BLaER1 treated with 17β-estradiol and CSF1 and Interleukin-3, amounts not matched to agents 10 nM and 100 nM (cell line): ENCODE measurements at regions not wholly inside any gene's neighbourhood (a gene's known extent, or its start where the extent isn't known, plus 50 kb on each side); places are given as distances from the start of the nearest gene placed in this dataset.
"Not testable (repeated sequence)": the region's sequence is repeated elsewhere in the genome, so short reads cannot be mapped to it uniquely, and the experiment has no call there.

ENCODE experiments used
- H3K27ac ChIP-seq, 11 experiments: shearing (Covaris generic); formaldehyde crosslinking; 2 replicates each; pipeline ENCODE4 v1.8.1; 2022
- H3K27me3 ChIP-seq, 11 experiments: shearing (Covaris generic); formaldehyde crosslinking; 2 replicates each; pipeline ENCODE4 v1.8.1; 2022
- H3K36me3 ChIP-seq, 11 experiments: shearing (Covaris generic); formaldehyde crosslinking; 2 replicates each; pipeline ENCODE4 v1.8.1; 2022
- H3K4me1 ChIP-seq, 10 experiments: shearing (Covaris generic); formaldehyde crosslinking; 2 replicates each; pipeline ENCODE4 v1.8.1; 2022
- H3K4me2 ChIP-seq, 11 experiments: shearing (Covaris generic); formaldehyde crosslinking; 2 replicates each; pipeline ENCODE4 v1.8.1; 2022
- H3K4me3 ChIP-seq, 10 experiments: shearing (Covaris generic); formaldehyde crosslinking; 2 replicates each; pipeline ENCODE4 v1.8.1; 2022
- H3K9ac ChIP-seq, 11 experiments: shearing (Covaris generic); formaldehyde crosslinking; 2 replicates each; pipeline ENCODE4 v1.8.1; 2022
- H3K9me3 ChIP-seq, 11 experiments: shearing (Covaris generic); formaldehyde crosslinking; replicated peaks in 1 of 11; 2 replicates each; pipeline ENCODE4 v1.8.1; 2022
- H4K20me1 ChIP-seq, 11 experiments: shearing (Covaris generic); formaldehyde crosslinking; 2 replicates each; pipeline ENCODE4 v1.8.1; 2022
- Cebpa-rat ChIP-seq, 11 experiments: shearing (Covaris generic); IDR thresholded peaks; 2 replicates each; pipeline ENCODE4 v1.8.1; 2022

DNA sequence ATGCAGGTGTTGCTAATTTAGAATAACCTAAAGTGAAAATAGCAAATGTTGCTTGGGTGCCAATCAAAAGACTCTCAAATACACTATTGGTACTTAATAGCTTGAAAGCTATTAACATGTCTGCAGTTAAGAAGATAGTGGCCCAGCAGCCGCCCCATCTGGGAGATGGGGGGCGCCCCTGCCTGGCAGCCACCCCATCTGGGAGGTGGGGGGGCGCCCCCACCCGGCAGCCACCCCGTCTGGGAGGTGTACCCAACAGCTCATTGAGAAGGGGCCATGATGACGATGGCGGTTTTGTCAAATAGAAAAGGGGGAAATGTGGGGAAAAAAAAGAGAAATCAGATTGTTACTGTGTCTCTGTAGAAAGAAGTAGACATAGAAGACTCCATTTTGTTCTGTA is 923.1 kb upstream of the MDGA2 start:
- H4K20me1 ChIP-seq = no peaks in the 10 kb centered on the region
- H3K27me3 ChIP-seq = no peaks in the 10 kb centered on the region
- H3K36me3 ChIP-seq = no peaks in the 10 kb centered on the region
- no peak for TF ChIP-seq Cebpa-rat (IDR thresholded peaks at IDR 0.05)
- H3K9me3 ChIP-seq = no peaks in the 10 kb centered on the region
- H3K27ac ChIP-seq = no peak overlapping the region
- H3K9ac ChIP-seq = no peak overlapping the region
- no peaks in the 10 kb centered on the region for H3K4me1 ChIP-seq
- no peak overlapping the region for H3K4me3 ChIP-seq
- no peak overlapping the region for H3K4me2 ChIP-seq

DNA sequence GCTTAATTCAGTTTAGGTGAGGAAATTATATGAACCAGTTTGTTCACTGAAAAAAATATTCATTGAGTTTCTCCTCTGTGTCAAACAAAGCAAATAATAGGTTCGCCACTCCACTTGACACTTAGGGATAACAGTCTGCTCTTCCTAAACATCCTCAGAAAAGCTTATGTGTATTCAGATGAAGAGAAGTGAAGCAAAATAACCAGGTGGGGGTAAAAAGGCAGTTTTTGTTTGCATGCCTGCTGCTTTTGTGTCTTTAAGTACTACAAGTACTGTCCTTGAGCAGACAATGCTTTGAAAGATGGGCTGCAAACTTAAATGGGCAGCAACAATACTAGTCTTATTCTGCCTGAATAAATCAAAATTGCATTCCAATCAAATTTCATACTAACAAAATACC is 910.7 kb upstream of the MDGA2 start:
- no peaks in the 10 kb centered on the region for H4K20me1 ChIP-seq
- no peak overlapping the region for H3K4me2 ChIP-seq
- H3K9ac ChIP-seq = no peak overlapping the region
- no peak overlapping the region for H3K27ac ChIP-seq
- peaks cover 0 to 8% (median 0%) of the 10 kb centered on the region in 10 experiments; a peak in 1 of 20 replicates for H3K4me1 ChIP-seq
- no peaks in the 10 kb centered on the region for H3K36me3 ChIP-seq
- TF ChIP-seq Cebpa-rat (IDR thresholded peaks at IDR 0.05) = no peak
- no peak overlapping the region for H3K4me3 ChIP-seq
- H3K27me3 ChIP-seq = no peaks in the 10 kb centered on the region
- no peaks in the 10 kb centered on the region for H3K9me3 ChIP-seq

DNA sequence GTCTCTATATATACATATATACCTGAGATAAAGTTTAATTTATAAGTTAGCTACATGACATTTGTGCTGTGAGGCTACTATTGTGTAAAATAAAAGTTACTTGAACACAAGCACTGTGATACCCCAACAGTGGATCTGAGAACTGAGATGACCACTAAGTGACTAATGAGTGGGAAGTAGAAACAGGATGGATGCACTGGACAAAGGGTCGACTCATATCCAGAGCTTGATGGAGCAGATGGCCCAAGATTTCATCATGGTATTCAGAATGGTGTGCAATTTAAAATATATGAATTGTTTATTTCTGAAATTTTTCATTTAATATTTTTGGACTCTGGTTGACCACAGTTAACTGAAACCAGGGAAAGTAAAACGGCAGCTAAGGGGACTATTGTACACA is 908.6 kb upstream of the MDGA2 start:
- H3K4me3 ChIP-seq = no peak overlapping the region
- no peak overlapping the region for H3K9ac ChIP-seq
- H3K36me3 ChIP-seq = no peaks in the 10 kb centered on the region
- no peaks in the 10 kb centered on the region for H3K27me3 ChIP-seq
- TF ChIP-seq Cebpa-rat (IDR thresholded peaks at IDR 0.05) = no peak
- no peak overlapping the region for H3K4me2 ChIP-seq
- H3K9me3 ChIP-seq = no peaks in the 10 kb centered on the region
- no peaks in the 10 kb centered on the region for H4K20me1 ChIP-seq
- H3K4me1 ChIP-seq = peaks cover 0 to 8% (median 0%) of the 10 kb centered on the region in 10 experiments; a peak in 1 of 20 replicates
- 0 out of 22 replicates have a peak overlapping the region, but pooled peaks of 1 of the 11 experiments have one; percentile 30 for H3K27ac ChIP-seq

DNA sequence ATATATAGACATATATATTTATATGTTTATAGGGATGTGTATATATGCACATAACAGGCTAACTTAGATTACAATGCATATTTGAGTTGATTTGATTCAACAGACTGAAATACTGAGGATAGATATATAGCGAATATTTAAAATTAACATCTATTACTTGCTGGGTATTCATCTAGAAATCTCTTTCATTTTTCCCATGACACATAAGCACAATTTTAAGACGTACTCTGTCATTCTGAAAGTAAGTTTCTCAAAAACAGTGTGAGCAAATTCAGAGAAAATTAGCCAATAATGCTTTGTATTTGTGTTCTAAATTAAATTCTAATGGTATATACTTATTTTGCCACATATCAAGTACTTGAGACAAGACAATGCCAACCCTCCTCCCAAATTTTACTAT is 907.5 kb upstream of the MDGA2 start:
- no peak for TF ChIP-seq Cebpa-rat (IDR thresholded peaks at IDR 0.05)
- no peak overlapping the region for H3K9ac ChIP-seq
- no peaks in the 10 kb centered on the region for H4K20me1 ChIP-seq
- H3K27ac ChIP-seq = no peak overlapping the region
- no peak overlapping the region for H3K4me3 ChIP-seq
- no peaks in the 10 kb centered on the region for H3K27me3 ChIP-seq
- H3K36me3 ChIP-seq = no peaks in the 10 kb centered on the region
- no peak overlapping the region for H3K4me2 ChIP-seq
- no peaks in the 10 kb centered on the region for H3K9me3 ChIP-seq
- H3K4me1 ChIP-seq = peaks cover 0 to 8% (median 0%) of the 10 kb centered on the region in 10 experiments; a peak in 1 of 20 replicates

DNA sequence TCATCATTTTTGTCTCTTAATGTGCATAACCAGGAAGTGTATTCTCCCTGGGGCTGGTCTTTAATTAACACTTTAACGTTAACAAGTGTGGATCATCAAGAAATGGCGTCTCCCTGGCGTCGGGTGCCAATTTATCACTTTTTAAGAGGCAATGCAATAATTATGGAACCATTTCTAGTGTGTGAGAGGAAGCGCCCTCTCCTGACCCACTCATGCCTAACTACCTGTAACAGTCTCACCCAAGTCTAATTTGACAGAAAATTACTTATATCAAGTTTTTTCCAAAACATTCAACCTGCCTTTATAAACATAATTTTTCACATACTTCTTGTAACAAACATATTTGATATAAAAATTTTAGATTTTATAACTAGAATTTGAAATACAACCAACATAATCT is 905.3 kb upstream of the MDGA2 start:
- H3K27me3 ChIP-seq = no peaks in the 10 kb centered on the region
- no peak overlapping the region for H3K9ac ChIP-seq
- no peak overlapping the region for H3K4me3 ChIP-seq
- no peaks in the 10 kb centered on the region for H4K20me1 ChIP-seq
- no peaks in the 10 kb centered on the region for H3K36me3 ChIP-seq
- no peak overlapping the region for H3K4me2 ChIP-seq
- TF ChIP-seq Cebpa-rat (IDR thresholded peaks at IDR 0.05) = no peak
- H3K9me3 ChIP-seq = 0 out of 22 replicates have a peak, but pooled peaks cover 0 to 4% (median 0%) of the 10 kb centered on the region in 11 experiments
- H3K27ac ChIP-seq = no peak overlapping the region
- H3K4me1 ChIP-seq = peaks cover 0 to 8% (median 0%) of the 10 kb centered on the region in 10 experiments; a peak in 1 of 20 replicates

DNA sequence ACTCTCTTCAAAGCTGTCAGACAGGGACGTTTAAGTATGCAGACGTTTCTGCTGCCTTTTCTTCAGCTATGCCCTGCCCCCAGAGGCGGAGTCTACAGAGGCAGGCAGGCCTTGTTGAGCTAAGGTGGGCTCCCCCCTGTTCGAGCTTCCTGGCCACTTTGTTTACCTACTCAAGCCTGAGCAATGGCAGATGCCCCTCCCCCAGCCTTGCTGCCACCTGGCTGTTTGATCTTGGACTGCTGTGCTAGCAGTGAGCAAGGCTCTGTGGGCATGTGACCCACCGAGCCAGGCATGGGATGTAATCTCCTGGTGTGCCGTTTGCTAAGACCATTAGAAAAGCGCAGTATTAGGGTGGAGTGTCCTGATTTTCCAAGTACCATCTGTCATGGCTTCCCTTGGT is 900.4 kb upstream of the MDGA2 start:
- Histone ChIP-seq H3K27ac (no peak overlapping the region), H4K20me1 (no peaks in the 10 kb centered on the region), H3K27me3 (no peaks in the 10 kb centered on the region), H3K9ac (no peak overlapping the region), H3K4me2 (no peak overlapping the region), H3K36me3 (no peaks in the 10 kb centered on the region), H3K9me3 (peaks cover 0 to 11% (median 5%) of the 10 kb centered on the region in 11 experiments; a peak in 12 of 22 replicates), H3K4me3 (no peak overlapping the region), H3K4me1 (no peaks in the 10 kb centered on the region)
- TF ChIP-seq Cebpa-rat (IDR thresholded peaks at IDR 0.05) = no peak

DNA sequence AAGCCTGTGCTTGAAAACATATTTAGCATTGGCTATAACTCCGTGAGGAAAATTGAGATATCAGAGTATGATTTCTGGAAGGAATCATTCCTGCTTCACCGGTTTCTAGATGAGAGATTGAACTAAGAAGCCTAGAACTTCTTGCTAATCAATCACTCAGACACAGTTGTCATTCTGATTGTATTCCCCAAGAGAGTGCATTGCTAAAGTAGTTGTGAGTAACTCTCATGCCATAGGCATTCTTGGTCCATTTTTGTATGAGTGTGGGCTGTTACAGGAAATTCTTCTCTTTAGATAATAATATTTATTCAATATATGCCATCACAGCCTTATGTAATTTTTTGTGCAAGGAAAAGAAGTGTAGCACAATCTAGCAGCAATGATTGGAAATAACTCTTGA is 893.3 kb upstream of the MDGA2 start:
- Histone ChIP-seq H3K9ac (no peak overlapping the region), H3K36me3 (no peaks in the 10 kb centered on the region), H3K4me1 (no peaks in the 10 kb centered on the region), H3K27ac (no peak overlapping the region), H3K9me3 (peaks cover 5 to 17% (median 12%) of the 10 kb centered on the region in 11 experiments), H4K20me1 (no peaks in the 10 kb centered on the region; a peak in 1 of 22 replicates), H3K4me2 (no peak overlapping the region), H3K4me3 (no peak overlapping the region), H3K27me3 (no peaks in the 10 kb centered on the region)
- TF ChIP-seq Cebpa-rat (IDR thresholded peaks at IDR 0.05) = no peak

DNA sequence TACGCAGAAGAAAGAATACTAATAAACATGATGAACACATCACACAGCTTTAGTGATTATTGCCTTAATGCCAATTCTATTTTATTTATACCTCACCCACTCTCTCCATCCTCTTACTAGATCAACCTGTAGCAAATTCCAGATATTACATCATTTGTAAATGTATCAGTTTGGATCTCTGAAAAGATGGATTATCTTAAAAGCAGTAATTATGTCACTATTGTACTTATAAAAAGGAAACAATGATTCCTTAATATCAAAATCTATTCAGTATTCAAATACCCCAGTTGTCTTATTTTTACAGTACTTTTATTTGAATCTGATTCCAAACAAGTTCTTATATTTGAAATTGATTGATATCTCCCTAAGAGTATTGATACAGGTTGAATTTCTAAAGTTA is 892.8 kb upstream of the MDGA2 start:
- Histone ChIP-seq H3K36me3 (no peaks in the 10 kb centered on the region), H3K9ac (no peak overlapping the region), H3K9me3 (peaks cover 9 to 21% (median 16%) of the 10 kb centered on the region in 11 experiments), H3K4me1 (no peaks in the 10 kb centered on the region), H4K20me1 (no peaks in the 10 kb centered on the region; a peak in 1 of 22 replicates), H3K4me2 (no peak overlapping the region), H3K4me3 (no peak overlapping the region), H3K27me3 (no peaks in the 10 kb centered on the region), H3K27ac (no peak overlapping the region)
- no peak for TF ChIP-seq Cebpa-rat (IDR thresholded peaks at IDR 0.05)

DNA sequence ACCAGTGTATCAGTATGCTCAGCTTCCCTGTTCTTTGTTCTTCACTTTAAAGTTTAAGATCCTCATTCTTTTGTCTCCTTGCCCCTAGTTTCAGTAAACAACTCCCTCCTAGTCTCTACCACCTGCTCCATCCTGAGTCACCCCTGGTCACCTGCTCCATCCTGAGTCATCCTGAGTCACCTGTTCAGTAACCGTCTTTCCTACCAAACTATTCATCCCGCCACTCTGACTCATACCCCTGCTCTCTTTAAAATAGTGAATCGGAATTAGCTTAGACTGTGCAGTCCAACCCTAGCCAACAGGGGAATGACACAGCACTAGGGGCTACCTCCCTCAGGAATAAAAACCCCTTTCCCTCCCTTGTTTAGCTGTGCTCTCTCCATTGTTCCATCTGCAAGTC is 888.1 kb upstream of the MDGA2 start:
- H3K9ac ChIP-seq = no peak overlapping the region
- H4K20me1 ChIP-seq = no peaks in the 10 kb centered on the region; a peak in 1 of 22 replicates
- H3K9me3 ChIP-seq = peaks cover 9 to 18% (median 12%) of the 10 kb centered on the region in 11 experiments; a peak in 20 of 22 replicates
- H3K4me1 ChIP-seq = no peaks in the 10 kb centered on the region
- no peak overlapping the region for H3K27ac ChIP-seq
- H3K27me3 ChIP-seq = no peaks in the 10 kb centered on the region
- no peak overlapping the region for H3K4me3 ChIP-seq
- H3K36me3 ChIP-seq = no peaks in the 10 kb centered on the region
- no peak overlapping the region for H3K4me2 ChIP-seq
- no peak for TF ChIP-seq Cebpa-rat (IDR thresholded peaks at IDR 0.05)

DNA sequence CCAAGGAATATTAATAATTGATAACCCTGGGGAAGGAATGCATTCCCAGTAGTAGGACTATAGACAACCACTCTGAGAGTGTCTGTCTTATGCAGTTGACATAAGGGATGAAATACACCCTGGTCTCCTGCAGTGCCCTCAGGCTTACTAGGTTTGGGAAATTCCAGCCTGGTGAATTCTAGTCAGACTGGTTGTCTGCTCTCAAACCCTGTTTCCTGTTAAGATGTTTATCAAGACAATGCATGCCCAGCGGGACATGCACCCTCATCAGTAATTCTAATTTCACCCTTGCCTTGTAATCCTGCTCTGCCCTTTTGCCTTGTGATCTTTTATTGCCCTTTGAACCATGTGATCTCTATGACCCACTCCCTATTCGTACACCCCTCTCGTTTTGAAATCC is 886.0 kb upstream of the MDGA2 start:
- not testable (repeated sequence) for H3K36me3 ChIP-seq, H3K4me3 ChIP-seq, H3K27me3 ChIP-seq, H3K4me2 ChIP-seq, H3K4me1 ChIP-seq, H3K27ac ChIP-seq, H3K9ac ChIP-seq, H4K20me1 ChIP-seq
- H3K9me3 ChIP-seq = peaks cover 9 to 18% (median 12%) of the 10 kb centered on the region in 11 experiments; a peak in 20 of 22 replicates
